ENCODE measurements at regions not wholly inside any gene's neighbourhood (a gene's known extent, or its start where the extent isn't known, plus 50 kb on each side); places are given as distances from the start of the nearest gene placed in this dataset.

GRCh38 chr9:129394061-129394885 lies 216.2 kb upstream of the IER5L start:
- no peaks in the 10 kb centered on the region for H3K9me2 ChIP-seq (ENCODE audit: insufficient read depth)
- H3K4me2 ChIP-seq: no peak overlapping the region
- H3K27ac ChIP-seq: no peak overlapping the region
- H3F3A ChIP-seq (ENCODE audit: insufficient read depth, low read depth): no peaks in the 10 kb centered on the region
- intact Hi-C loops (cut with micrococcal nuclease; ENCODE audit: unreplicated experiment): no loop called here
- TF ChIP-seq CTCF (conservative IDR thresholded peaks at IDR 0.05): no peak
- TF ChIP-seq EZH2 (IDR thresholded peaks at IDR 0.05; ENCODE audit: low read depth): no peak
- H2AFZ ChIP-seq: no peak overlapping the region
- no peaks in the 10 kb centered on the region for H3K9me3 ChIP-seq (ENCODE audit: insufficient read depth, low read depth)
- ChIA-PET POLR2A (ENCODE audit: unreplicated experiment) (no interaction called here), CTCF (no interaction called here)
- BruUV-seq (replicated peaks): no TSS peak
- DNase-seq: no peak
- H3K4me3 ChIP-seq: no peak overlapping the region
- no peaks in the 10 kb centered on the region for H3K4me1 ChIP-seq (replicated peaks; ENCODE audit: insufficient read depth)
- no peaks in the 10 kb centered on the region for H3K79me2 ChIP-seq (ENCODE audit: low read depth)
- no peaks in the 10 kb centered on the region for H3K36me3 ChIP-seq (ENCODE audit: low read depth)
- no peaks in the 10 kb centered on the region for H3K27me3 ChIP-seq (ENCODE audit: insufficient read depth, low read depth)
- H4K20me1 ChIP-seq (ENCODE audit: insufficient read depth): no peaks in the 10 kb centered on the region

- H3K9me3 ChIP-seq (ENCODE audit: insufficient read depth, low read depth): no peaks in the 10 kb centered on the region
- intact Hi-C loops (cut with micrococcal nuclease; ENCODE audit: unreplicated experiment): no loop called here
- no peaks in the 10 kb centered on the region for H3K27me3 ChIP-seq (ENCODE audit: insufficient read depth, low read depth)
- no peaks in the 10 kb centered on the region for H3F3A ChIP-seq (ENCODE audit: insufficient read depth, low read depth)
- H4K20me1 ChIP-seq (ENCODE audit: insufficient read depth): no peaks in the 10 kb centered on the region
- no peaks in the 10 kb centered on the region for H3K9me2 ChIP-seq (ENCODE audit: insufficient read depth)
- POLR2A ChIA-PET (ENCODE audit: unreplicated experiment): interaction anchor here (0.6 kb wide), 1 partner anchor 69 kb away, joined by 3 read pairs; no protein-coding TSS in a partner anchor
- CTCF ChIA-PET: no interaction called here
- no peak overlapping the region for H3K4me3 ChIP-seq
- H3K79me2 ChIP-seq (ENCODE audit: low read depth): no peaks in the 10 kb centered on the region
- no peak for DNase-seq
- TF ChIP-seq CTCF (conservative IDR thresholded peaks at IDR 0.05) (no peak), EZH2 (IDR thresholded peaks at IDR 0.05; ENCODE audit: low read depth) (no peak)
- no peaks in the 10 kb centered on the region for H3K4me1 ChIP-seq (replicated peaks; ENCODE audit: insufficient read depth)
- no peak overlapping the region for H2AFZ ChIP-seq
- H3K27ac ChIP-seq: no peak overlapping the region
- no peaks in the 10 kb centered on the region for H3K36me3 ChIP-seq (ENCODE audit: low read depth)
- H3K4me2 ChIP-seq: no peak overlapping the region
- no TSS peak for BruUV-seq (replicated peaks)
Observed at GRCh38 chr9:129393064-129393463, 215.0 kb upstream of the IER5L start.

- no peaks in the 10 kb centered on the region for H4K20me1 ChIP-seq (ENCODE audit: insufficient read depth)
- H3F3A ChIP-seq (ENCODE audit: insufficient read depth, low read depth): no peaks in the 10 kb centered on the region
- H3K4me1 ChIP-seq (replicated peaks; ENCODE audit: insufficient read depth): no peaks in the 10 kb centered on the region
- no peaks in the 10 kb centered on the region for H3K27me3 ChIP-seq (ENCODE audit: insufficient read depth, low read depth)
- intact Hi-C loops (cut with micrococcal nuclease; ENCODE audit: unreplicated experiment): no loop called here
- H3K36me3 ChIP-seq (ENCODE audit: low read depth): no peaks in the 10 kb centered on the region
- no TSS peak for BruUV-seq (replicated peaks)
- no peaks in the 10 kb centered on the region for H3K9me3 ChIP-seq (ENCODE audit: insufficient read depth, low read depth)
- CTCF ChIA-PET: no interaction called here
- DNase-seq: no peak
- TF ChIP-seq EZH2 (IDR thresholded peaks at IDR 0.05; ENCODE audit: low read depth): no peak
- TF ChIP-seq CTCF (conservative IDR thresholded peaks at IDR 0.05): no peak
- H3K4me2 ChIP-seq: no peak overlapping the region
- POLR2A ChIA-PET (ENCODE audit: unreplicated experiment): no interaction called here
- H2AFZ ChIP-seq: no peak overlapping the region
- no peak overlapping the region for H3K27ac ChIP-seq
- H3K9me2 ChIP-seq (ENCODE audit: insufficient read depth): no peaks in the 10 kb centered on the region
- no peaks in the 10 kb centered on the region for H3K79me2 ChIP-seq (ENCODE audit: low read depth)
- H3K4me3 ChIP-seq: no peak overlapping the region
Observed at GRCh38 chr9:129392093-129392541, 214.1 kb upstream of the IER5L start.
